ENCODE measurements at regions not wholly inside any gene's neighbourhood (a gene's known extent, or its start where the extent isn't known, plus 50 kb on each side); places are given as distances from the start of the nearest gene placed in this dataset.

DNA sequence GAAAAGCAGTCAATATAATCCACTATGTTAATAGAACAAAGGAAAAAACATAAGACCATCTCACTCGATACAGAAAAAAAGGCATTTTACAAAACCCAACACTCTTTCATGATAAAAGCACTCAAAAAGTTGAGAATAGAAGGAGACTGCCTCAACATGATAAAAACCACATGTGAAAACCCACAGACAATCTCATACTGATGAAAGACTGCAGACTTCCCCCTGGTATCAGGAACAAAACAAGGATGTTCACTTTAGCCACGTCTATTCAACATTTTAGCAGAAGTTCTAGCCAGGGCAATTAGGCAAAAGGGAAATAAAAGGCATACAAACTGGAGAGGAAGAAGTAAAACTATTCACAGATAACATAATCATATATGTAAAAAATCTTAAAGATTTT, 285.9 kb downstream of the EIPR1 start:
- no peak overlapping the region for H3K4me2 ChIP-seq (ENCODE audit: low read length)
- H3K9me3 ChIP-seq (ENCODE audit: insufficient read depth, low read length): no peaks in the 10 kb centered on the region
- no peaks in the 10 kb centered on the region for H3K36me3 ChIP-seq (replicated peaks; ENCODE audit: low read depth, low read length)
- no peak for TF ChIP-seq EZH2phosphoT487 (IDR thresholded peaks at IDR 0.05; ENCODE audit: low read depth)
- TF ChIP-seq, protein P1, sequence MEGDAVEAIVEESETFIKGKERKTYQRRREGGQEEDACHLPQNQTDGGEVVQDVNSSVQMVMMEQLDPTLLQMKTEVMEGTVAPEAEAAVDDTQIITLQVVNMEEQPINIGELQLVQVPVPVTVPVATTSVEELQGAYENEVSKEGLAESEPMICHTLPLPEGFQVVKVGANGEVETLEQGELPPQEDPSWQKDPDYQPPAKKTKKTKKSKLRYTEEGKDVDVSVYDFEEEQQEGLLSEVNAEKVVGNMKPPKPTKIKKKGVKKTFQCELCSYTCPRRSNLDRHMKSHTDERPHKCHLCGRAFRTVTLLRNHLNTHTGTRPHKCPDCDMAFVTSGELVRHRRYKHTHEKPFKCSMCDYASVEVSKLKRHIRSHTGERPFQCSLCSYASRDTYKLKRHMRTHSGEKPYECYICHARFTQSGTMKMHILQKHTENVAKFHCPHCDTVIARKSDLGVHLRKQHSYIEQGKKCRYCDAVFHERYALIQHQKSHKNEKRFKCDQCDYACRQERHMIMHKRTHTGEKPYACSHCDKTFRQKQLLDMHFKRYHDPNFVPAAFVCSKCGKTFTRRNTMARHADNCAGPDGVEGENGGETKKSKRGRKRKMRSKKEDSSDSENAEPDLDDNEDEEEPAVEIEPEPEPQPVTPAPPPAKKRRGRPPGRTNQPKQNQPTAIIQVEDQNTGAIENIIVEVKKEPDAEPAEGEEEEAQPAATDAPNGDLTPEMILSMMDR (IDR thresholded peaks at IDR 0.05; ENCODE audit: low read depth, low read length): no peak
- no peaks in the 10 kb centered on the region for H3K79me2 ChIP-seq (ENCODE audit: low read length)
- H3K9ac ChIP-seq (ENCODE audit: low read length): no peak overlapping the region
- no peak overlapping the region for H3K27ac ChIP-seq (ENCODE audit: low read length)
- peaks cover 17% of the 10 kb centered on the region; the same call in 1 of the 2 replicates for H3K27me3 ChIP-seq (ENCODE audit: low read depth, low read length)
- H3K4me3 ChIP-seq (ENCODE audit: low read length): no peak overlapping the region
- H3K4me1 ChIP-seq (ENCODE audit: low read length): no peaks in the 10 kb centered on the region
- no peak overlapping the region for H2AFZ ChIP-seq (ENCODE audit: low read depth, low read length)
- H4K20me1 ChIP-seq (ENCODE audit: insufficient read depth, low read length): no peaks in the 10 kb centered on the region

DNA sequence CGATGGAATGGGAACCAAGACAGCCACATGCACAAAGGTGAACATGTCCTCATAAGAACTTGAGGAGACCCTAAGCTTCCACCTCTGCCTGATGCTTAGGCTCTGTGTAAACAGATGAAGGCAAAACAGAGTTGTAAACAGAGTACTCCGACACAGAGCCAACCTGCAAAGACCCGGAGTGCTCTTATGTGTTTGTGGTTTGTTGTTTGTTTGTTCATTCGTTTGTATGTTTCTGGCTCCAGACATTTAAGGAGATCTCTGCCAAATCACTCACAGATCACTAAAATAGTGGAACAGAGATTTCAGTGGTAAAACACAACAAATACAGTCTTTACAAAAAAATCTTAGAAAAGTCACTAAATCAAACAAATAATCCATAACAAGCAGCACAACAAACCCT, 294.9 kb downstream of the EIPR1 start:
- TF ChIP-seq, protein P1 (IDR thresholded peaks at IDR 0.05; ENCODE audit: low read depth, low read length): no peak
- TF ChIP-seq EZH2phosphoT487 (IDR thresholded peaks at IDR 0.05; ENCODE audit: low read depth): no peak
- no peaks in the 10 kb centered on the region for H3K36me3 ChIP-seq (replicated peaks; ENCODE audit: low read depth, low read length)
- no peak overlapping the region for H3K9ac ChIP-seq (ENCODE audit: low read length)
- no peak overlapping the region for H2AFZ ChIP-seq (ENCODE audit: low read depth, low read length)
- no peak overlapping the region for H3K27ac ChIP-seq (ENCODE audit: low read length)
- H3K9me3 ChIP-seq (ENCODE audit: insufficient read depth, low read length): no peaks in the 10 kb centered on the region
- H4K20me1 ChIP-seq (ENCODE audit: insufficient read depth, low read length): no peaks in the 10 kb centered on the region
- no peak overlapping the region for H3K4me2 ChIP-seq (ENCODE audit: low read length)
- H3K27me3 ChIP-seq (ENCODE audit: low read depth, low read length): no peaks in the 10 kb centered on the region
- no peak overlapping the region for H3K4me3 ChIP-seq (ENCODE audit: low read length)
- H3K4me1 ChIP-seq (ENCODE audit: low read length): no peaks in the 10 kb centered on the region
- no peaks in the 10 kb centered on the region for H3K79me2 ChIP-seq (ENCODE audit: low read length)

DNA sequence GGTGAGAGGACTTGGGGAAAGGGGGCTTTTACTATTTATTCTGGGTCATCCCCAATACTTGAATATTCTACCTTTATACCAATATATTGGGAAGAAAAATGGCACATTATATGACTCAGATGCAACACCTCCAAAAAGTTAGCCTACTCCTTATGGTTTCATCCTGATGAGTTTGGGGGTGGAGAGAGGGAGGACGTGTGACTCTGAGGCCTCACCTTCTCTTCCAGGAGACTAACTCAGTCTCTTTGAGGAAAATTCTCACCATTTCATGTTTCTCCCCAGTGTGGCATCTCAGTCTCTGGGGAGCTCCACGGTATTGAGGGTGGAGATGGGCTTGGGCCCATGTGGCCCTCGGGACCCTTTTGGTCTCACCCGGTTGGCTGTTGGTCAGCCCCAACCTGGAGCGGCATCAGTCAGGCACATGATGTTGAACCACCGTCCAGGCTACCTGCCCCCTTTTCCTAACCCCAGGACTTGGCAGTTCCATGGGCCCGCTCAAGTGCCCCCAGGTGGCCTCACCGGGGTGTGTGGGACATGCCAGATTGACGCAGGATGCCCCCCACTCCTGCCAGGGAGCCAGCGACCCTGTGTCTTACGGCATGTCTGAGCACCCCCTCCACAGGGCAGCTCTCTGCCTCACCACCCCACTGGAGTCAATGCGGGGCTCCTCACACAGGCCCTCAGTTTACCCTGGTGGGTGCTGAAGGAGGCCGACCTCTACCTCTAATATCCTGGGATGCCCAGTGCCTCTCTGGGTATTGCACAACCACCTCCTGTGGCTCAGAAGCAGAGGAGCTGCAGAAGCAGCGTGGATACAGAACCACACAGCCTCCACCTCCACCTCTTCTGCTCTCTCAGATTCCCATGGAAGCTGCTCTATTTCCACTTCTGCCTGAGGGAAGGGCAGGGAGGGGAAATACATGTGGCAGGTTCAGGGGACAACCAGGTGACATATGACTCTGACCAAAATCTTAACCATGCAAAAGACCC, 297.4 kb downstream of the EIPR1 start:
- H3K4me3 ChIP-seq (ENCODE audit: low read length): no peak overlapping the region
- no peaks in the 10 kb centered on the region for H3K9me3 ChIP-seq (ENCODE audit: insufficient read depth, low read length)
- H3K36me3 ChIP-seq (replicated peaks; ENCODE audit: low read depth, low read length): no peaks in the 10 kb centered on the region
- H2AFZ ChIP-seq (ENCODE audit: low read depth, low read length): no peak overlapping the region
- no peak overlapping the region for H3K27ac ChIP-seq (ENCODE audit: low read length)
- H3K27me3 ChIP-seq (ENCODE audit: low read depth, low read length): no peaks in the 10 kb centered on the region
- H3K4me2 ChIP-seq (ENCODE audit: low read length): no peak overlapping the region
- TF ChIP-seq EZH2phosphoT487 (IDR thresholded peaks at IDR 0.05; ENCODE audit: low read depth): no peak
- TF ChIP-seq, protein P1 (IDR thresholded peaks at IDR 0.05; ENCODE audit: low read depth, low read length): no peak
- H4K20me1 ChIP-seq (ENCODE audit: insufficient read depth, low read length): no peaks in the 10 kb centered on the region
- H3K79me2 ChIP-seq (ENCODE audit: low read length): no peaks in the 10 kb centered on the region
- no peak overlapping the region for H3K9ac ChIP-seq (ENCODE audit: low read length)
- no peaks in the 10 kb centered on the region for H3K4me1 ChIP-seq (ENCODE audit: low read length)

DNA sequence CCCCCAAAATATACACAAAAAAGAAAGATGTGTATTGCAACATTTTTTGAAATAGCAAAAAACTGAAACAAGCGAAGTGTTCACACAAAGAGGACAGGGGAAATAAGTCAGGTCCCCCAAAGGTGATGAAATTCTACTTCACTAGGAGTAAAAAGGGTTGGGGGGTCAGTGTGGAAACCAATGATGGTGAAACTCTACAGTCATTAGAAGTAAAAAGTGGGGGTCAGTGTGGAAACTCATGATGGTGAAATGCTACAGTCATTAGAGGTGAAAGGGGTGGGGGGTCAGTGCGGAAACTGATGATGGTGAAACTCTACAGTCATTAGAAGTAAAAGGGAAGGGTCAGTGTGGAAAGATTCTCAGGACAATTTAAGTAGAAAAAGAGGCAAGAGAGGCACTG, 298.2 kb downstream of the EIPR1 start:
- peaks cover 4% of the 10 kb centered on the region; the same call in 1 of the 2 replicates for H3K27me3 ChIP-seq (ENCODE audit: low read depth, low read length)

More for the DNA sequence above, 298.2 kb downstream of the EIPR1 start:
- Histone ChIP-seq H3K9me3 (ENCODE audit: insufficient read depth, low read length) (no peaks in the 10 kb centered on the region), H3K9ac (ENCODE audit: low read length) (no peak overlapping the region), H3K27ac (ENCODE audit: low read length) (no peak overlapping the region), H2AFZ (ENCODE audit: low read depth, low read length) (no peak overlapping the region), H3K4me1 (ENCODE audit: low read length) (no peaks in the 10 kb centered on the region), H3K4me3 (ENCODE audit: low read length) (no peak overlapping the region), H4K20me1 (ENCODE audit: insufficient read depth, low read length) (no peaks in the 10 kb centered on the region), H3K4me2 (ENCODE audit: low read length) (no peak overlapping the region), H3K36me3 (replicated peaks; ENCODE audit: low read depth, low read length) (no peaks in the 10 kb centered on the region), H3K79me2 (ENCODE audit: low read length) (no peaks in the 10 kb centered on the region)
- TF ChIP-seq, protein P1 (IDR thresholded peaks at IDR 0.05; ENCODE audit: low read depth, low read length): no peak
- TF ChIP-seq EZH2phosphoT487 (IDR thresholded peaks at IDR 0.05; ENCODE audit: low read depth): no peak
